ENCODE measurements at regions not wholly inside any gene's neighbourhood (a gene's known extent, or its start where the extent isn't known, plus 50 kb on each side); places are given as distances from the start of the nearest gene placed in this dataset.
"Not testable (repeated sequence)": the region's sequence is repeated elsewhere in the genome, so short reads cannot be mapped to it uniquely, and the experiment has no call there.

DNA sequence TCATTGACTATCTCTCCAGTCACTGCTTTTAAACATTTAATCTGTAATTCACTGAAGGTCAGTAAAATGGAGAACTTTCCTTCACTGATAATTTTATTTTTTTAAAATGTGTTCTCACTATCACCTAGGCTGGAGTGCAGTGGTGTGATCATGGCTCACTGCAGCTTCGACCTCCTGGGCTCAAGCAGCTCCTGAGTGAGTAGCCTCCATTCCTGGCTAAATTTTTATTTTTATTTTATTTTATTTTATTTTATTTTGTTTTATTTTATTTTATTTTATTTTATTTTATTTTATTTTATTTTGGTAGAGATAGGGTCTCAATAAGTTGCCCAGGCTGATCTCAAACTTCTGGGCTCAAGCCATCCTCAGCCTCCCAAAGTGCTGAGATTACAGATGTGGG is 446.5 kb downstream of the TAFA4 start:
- H3K4me1 ChIP-seq (ENCODE audit: control insufficient read depth in 2 of 2, insufficient read depth in 1 of 2, low read depth in 1 of 2, low read length in 2 of 2); H2BK5ac ChIP-seq (ENCODE audit: low read length); H2BK12ac ChIP-seq (ENCODE audit: low read length); H3K4ac ChIP-seq (ENCODE audit: low read length); H3K27me3 ChIP-seq (ENCODE audit: control insufficient read depth in 3 of 3, insufficient read depth in 3 of 3, low read depth in 1 of 3, low read length in 3 of 3); H3K79me1 ChIP-seq (ENCODE audit: low read depth, low read length); H3K36me3 ChIP-seq (replicated peaks in 1 of 2; ENCODE audit: control insufficient read depth in 2 of 2, insufficient read depth in 2 of 2, low read length in 2 of 2); H2AFZ ChIP-seq (ENCODE audit: low read length); H3K4me3 ChIP-seq (ENCODE audit: low read length in 2 of 2); H3K23ac ChIP-seq (ENCODE audit: low read depth, low read length, poor library complexity); H2BK15ac ChIP-seq (ENCODE audit: low read length); H2BK120ac ChIP-seq (ENCODE audit: low read depth, low read length); H3K9ac ChIP-seq (ENCODE audit: low read depth, low read length, poor library complexity); H3K27ac ChIP-seq (replicated peaks; ENCODE audit: low read length); H3K4me2 ChIP-seq (ENCODE audit: insufficient read depth, low read length, poor library complexity, severe bottlenecking); H4K8ac ChIP-seq (ENCODE audit: low read depth, low read length); H3K18ac ChIP-seq (ENCODE audit: low read length); H3K9me3 ChIP-seq (replicated peaks in 1 of 2; ENCODE audit: control insufficient read depth in 2 of 2, insufficient read depth in 1 of 2, low read depth in 1 of 2, low read length in 2 of 2); H3K14ac ChIP-seq (ENCODE audit: low read length); H2AK5ac ChIP-seq (ENCODE audit: low read depth, low read length); DNase-seq (ENCODE audit: low spot score); H4K91ac ChIP-seq (ENCODE audit: low read depth, low read length, poor library complexity): not testable (repeated sequence)
- WGBS, 2 donors (ENCODE audit: extremely low coverage in 2 of 2, insufficient read length in 2 of 2, insufficient replicate concordance in 1 of 2): no CpG with 5 or more reads among the region's 1 CpG

DNA sequence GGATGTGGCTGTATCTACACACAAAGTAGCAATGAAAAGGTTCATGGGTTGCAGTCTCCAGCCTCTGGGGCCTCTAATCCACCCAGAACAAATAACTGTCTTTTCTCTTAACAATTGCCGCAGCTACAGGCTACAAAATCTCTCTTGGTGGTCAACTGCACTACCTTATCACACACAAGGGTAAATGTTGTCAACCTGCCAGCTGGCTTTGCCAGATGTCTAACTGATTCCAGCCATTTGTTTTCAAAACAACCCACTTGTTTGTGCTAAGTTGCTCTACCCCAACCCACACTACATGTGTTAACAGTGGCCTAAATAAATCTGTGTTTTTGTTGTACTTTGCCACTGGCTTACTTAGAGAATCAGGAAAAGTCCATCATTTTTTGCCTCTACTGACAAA is 447.3 kb downstream of the TAFA4 start:
- H3K4me1 ChIP-seq (ENCODE audit: control insufficient read depth in 2 of 2, insufficient read depth in 1 of 2, low read depth in 1 of 2, low read length in 2 of 2): no peaks in the 10 kb centered on the region
- H3K18ac ChIP-seq (ENCODE audit: low read length): no peak overlapping the region
- H3K36me3 ChIP-seq (replicated peaks in 1 of 2; ENCODE audit: control insufficient read depth in 2 of 2, insufficient read depth in 2 of 2, low read length in 2 of 2): no peaks in the 10 kb centered on the region
- no peak overlapping the region for H4K8ac ChIP-seq (ENCODE audit: low read depth, low read length)
- no peak overlapping the region for H2BK15ac ChIP-seq (ENCODE audit: low read length)
- H3K4ac ChIP-seq (ENCODE audit: low read length): no peak overlapping the region
- H2BK12ac ChIP-seq (ENCODE audit: low read length): no peak overlapping the region
- no peaks in the 10 kb centered on the region for H3K27me3 ChIP-seq (ENCODE audit: control insufficient read depth in 3 of 3, insufficient read depth in 3 of 3, low read depth in 1 of 3, low read length in 3 of 3)
- WGBS, 2 donors (ENCODE audit: extremely low coverage in 2 of 2, insufficient read length in 2 of 2, insufficient replicate concordance in 1 of 2): no CpG with 5 or more reads among the region's 1 CpG
- H2BK120ac ChIP-seq (ENCODE audit: low read depth, low read length): no peak overlapping the region
- H2AFZ ChIP-seq (ENCODE audit: low read length): no peak overlapping the region
- H3K27ac ChIP-seq (replicated peaks; ENCODE audit: low read length): no peak overlapping the region
- no peak overlapping the region for H3K4me2 ChIP-seq (ENCODE audit: insufficient read depth, low read length, poor library complexity, severe bottlenecking)
- H3K23ac ChIP-seq (ENCODE audit: low read depth, low read length, poor library complexity): no peak overlapping the region
- DNase-seq (ENCODE audit: low spot score): peak; percentile 6
- H3K9ac ChIP-seq (ENCODE audit: low read depth, low read length, poor library complexity): no peak overlapping the region
- no peak overlapping the region for H2BK5ac ChIP-seq (ENCODE audit: low read length)
- H3K79me1 ChIP-seq (ENCODE audit: low read depth, low read length): no peaks in the 10 kb centered on the region
- H4K91ac ChIP-seq (ENCODE audit: low read depth, low read length, poor library complexity): no peak overlapping the region
- H3K4me3 ChIP-seq (ENCODE audit: low read length in 2 of 2): no peak overlapping the region
- H3K9me3 ChIP-seq (replicated peaks in 1 of 2; ENCODE audit: control insufficient read depth in 2 of 2, insufficient read depth in 1 of 2, low read depth in 1 of 2, low read length in 2 of 2): no peaks in the 10 kb centered on the region
- no peak overlapping the region for H3K14ac ChIP-seq (ENCODE audit: low read length)
- H2AK5ac ChIP-seq (ENCODE audit: low read depth, low read length): no peak overlapping the region

DNA sequence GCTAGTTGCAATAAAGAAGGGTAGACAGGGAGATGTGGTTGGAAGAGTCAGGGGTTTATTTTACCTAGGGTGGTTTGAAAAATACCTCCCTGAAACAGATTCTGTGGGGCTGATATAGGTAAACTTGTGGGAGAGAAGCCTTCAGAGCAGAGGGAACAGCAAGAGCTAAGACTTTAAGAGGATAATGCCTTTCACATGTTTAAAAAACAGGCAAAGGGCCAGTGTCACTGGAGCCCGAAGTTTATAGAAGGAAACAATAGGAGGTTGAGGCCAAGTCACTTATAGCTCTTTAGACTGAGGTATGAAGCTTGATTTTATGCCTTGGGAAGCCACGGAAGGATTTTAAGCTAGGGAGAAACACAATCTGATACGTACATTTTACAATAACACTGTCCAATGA is 448.7 kb downstream of the TAFA4 start:
- H3K27me3 ChIP-seq (ENCODE audit: control insufficient read depth in 3 of 3, insufficient read depth in 3 of 3, low read depth in 1 of 3, low read length in 3 of 3): no peaks in the 10 kb centered on the region

DNA sequence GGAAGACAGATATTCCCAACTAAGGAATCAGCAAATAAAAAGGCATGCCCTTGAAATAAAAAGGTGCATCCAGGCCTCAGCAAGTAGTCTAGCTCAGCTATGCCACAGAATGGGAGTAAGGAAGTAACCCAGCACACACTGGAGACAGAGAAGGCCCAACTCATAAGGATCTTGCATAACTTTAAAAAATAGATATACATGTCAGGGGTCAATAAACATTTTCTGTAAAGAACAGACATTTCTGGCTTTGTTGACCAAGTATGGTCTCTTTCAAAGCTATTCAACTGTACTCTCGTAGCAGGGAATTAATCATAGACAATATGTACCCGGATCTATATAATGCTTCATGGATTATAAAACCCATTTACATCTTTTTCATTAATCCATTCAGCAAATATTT is 449.3 kb downstream of the TAFA4 start:
- Histone ChIP-seq H3K23ac (ENCODE audit: low read depth, low read length, poor library complexity) (no peak overlapping the region), H3K18ac (ENCODE audit: low read length) (no peak overlapping the region), H3K4ac (ENCODE audit: low read length) (no peak overlapping the region), H3K27me3 (ENCODE audit: control insufficient read depth in 3 of 3, insufficient read depth in 3 of 3, low read depth in 1 of 3, low read length in 3 of 3) (no peaks in the 10 kb centered on the region), H3K27ac (replicated peaks; ENCODE audit: low read length) (no peak overlapping the region), H3K9ac (ENCODE audit: low read depth, low read length, poor library complexity) (no peak overlapping the region), H3K4me2 (ENCODE audit: insufficient read depth, low read length, poor library complexity, severe bottlenecking) (no peak overlapping the region), H2BK120ac (ENCODE audit: low read depth, low read length) (no peak overlapping the region), H2AK5ac (ENCODE audit: low read depth, low read length) (no peak overlapping the region), H2BK5ac (ENCODE audit: low read length) (no peak overlapping the region), H3K4me1 (ENCODE audit: control insufficient read depth in 2 of 2, insufficient read depth in 1 of 2, low read depth in 1 of 2, low read length in 2 of 2) (no peaks in the 10 kb centered on the region), H4K91ac (ENCODE audit: low read depth, low read length, poor library complexity) (no peak overlapping the region), H3K14ac (ENCODE audit: low read length) (no peak overlapping the region), H4K8ac (ENCODE audit: low read depth, low read length) (no peak overlapping the region), H3K79me1 (ENCODE audit: low read depth, low read length) (no peaks in the 10 kb centered on the region), H2BK12ac (ENCODE audit: low read length) (no peak overlapping the region), H3K4me3 (ENCODE audit: low read length in 2 of 2) (no peak overlapping the region), H3K9me3 (replicated peaks in 1 of 2; ENCODE audit: control insufficient read depth in 2 of 2, insufficient read depth in 1 of 2, low read depth in 1 of 2, low read length in 2 of 2) (no peaks in the 10 kb centered on the region), H2AFZ (ENCODE audit: low read length) (no peak overlapping the region), H3K36me3 (replicated peaks in 1 of 2; ENCODE audit: control insufficient read depth in 2 of 2, insufficient read depth in 2 of 2, low read length in 2 of 2) (no peaks in the 10 kb centered on the region), H2BK15ac (ENCODE audit: low read length) (no peak overlapping the region)
- DNase-seq (ENCODE audit: low spot score): no peak
- WGBS, 2 donors (ENCODE audit: extremely low coverage in 2 of 2, insufficient read length in 2 of 2, insufficient replicate concordance in 1 of 2): no CpG with 5 or more reads among the region's 2 CpGs

More for the DNA sequence above, 448.7 kb downstream of the TAFA4 start:
- Histone ChIP-seq H3K36me3 (replicated peaks in 1 of 2; ENCODE audit: control insufficient read depth in 2 of 2, insufficient read depth in 2 of 2, low read length in 2 of 2) (no peaks in the 10 kb centered on the region), H3K23ac (ENCODE audit: low read depth, low read length, poor library complexity) (no peak overlapping the region), H3K4me3 (ENCODE audit: low read length in 2 of 2) (no peak overlapping the region), H3K4me1 (ENCODE audit: control insufficient read depth in 2 of 2, insufficient read depth in 1 of 2, low read depth in 1 of 2, low read length in 2 of 2) (no peaks in the 10 kb centered on the region), H3K27ac (replicated peaks; ENCODE audit: low read length) (no peak overlapping the region), H4K91ac (ENCODE audit: low read depth, low read length, poor library complexity) (no peak overlapping the region), H4K8ac (ENCODE audit: low read depth, low read length) (no peak overlapping the region), H3K79me1 (ENCODE audit: low read depth, low read length) (no peaks in the 10 kb centered on the region), H2BK15ac (ENCODE audit: low read length) (no peak overlapping the region), H3K4ac (ENCODE audit: low read length) (no peak overlapping the region), H3K14ac (ENCODE audit: low read length) (no peak overlapping the region), H2AK5ac (ENCODE audit: low read depth, low read length) (no peak overlapping the region), H3K4me2 (ENCODE audit: insufficient read depth, low read length, poor library complexity, severe bottlenecking) (no peak overlapping the region), H2BK5ac (ENCODE audit: low read length) (no peak overlapping the region), H3K9ac (ENCODE audit: low read depth, low read length, poor library complexity) (no peak overlapping the region), H3K18ac (ENCODE audit: low read length) (no peak overlapping the region), H2AFZ (ENCODE audit: low read length) (no peak overlapping the region), H2BK120ac (ENCODE audit: low read depth, low read length) (no peak overlapping the region), H2BK12ac (ENCODE audit: low read length) (no peak overlapping the region), H3K9me3 (replicated peaks in 1 of 2; ENCODE audit: control insufficient read depth in 2 of 2, insufficient read depth in 1 of 2, low read depth in 1 of 2, low read length in 2 of 2) (no peaks in the 10 kb centered on the region)
- no peak for DNase-seq (ENCODE audit: low spot score)
- no CpG with 5 or more reads among the region's 3 CpGs for WGBS, 2 donors (ENCODE audit: extremely low coverage in 2 of 2, insufficient read length in 2 of 2, insufficient replicate concordance in 1 of 2)

Data from neuronal stem cell (in vitro differentiated cells).